ENCODE measurements at regions not wholly inside any gene's neighbourhood (a gene's known extent, or its start where the extent isn't known, plus 50 kb on each side); places are given as distances from the start of the nearest gene placed in this dataset.
A peak's percentile ranks its signal among the peaks of the same experiment; 100 is the strongest.

- no peaks in the 10 kb centered on the region for H3K36me3 ChIP-seq
- H3K27ac ChIP-seq, result no peak overlapping the region
- H3K4me1 ChIP-seq, result no peaks in the 10 kb centered on the region
- intact Hi-C loops (cut with DNase I), result no loop called here
- H3K4me3 ChIP-seq, result no peak overlapping the region
- no peak for DNase-seq (ENCODE audit: low spot score in 2 of 2)
- H3K9me3 ChIP-seq, result no peaks in the 10 kb centered on the region
- TF ChIP-seq CTCF (IDR thresholded peaks at IDR 0.05), result peak in 2 of 3 experiments; percentile 24 to 59
- no peaks in the 10 kb centered on the region for H3K27me3 ChIP-seq
Observed at GRCh38 chr16:13767215-13767614, 152.7 kb upstream of the ERCC4 start.

- H3K27ac ChIP-seq, result no peak overlapping the region
- intact Hi-C loops (cut with DNase I), result no loop called here
- H3K36me3 ChIP-seq, result no peaks in the 10 kb centered on the region
- H3K4me3 ChIP-seq, result no peak overlapping the region
- no peak for TF ChIP-seq CTCF (IDR thresholded peaks at IDR 0.05)
- H3K27me3 ChIP-seq, result no peaks in the 10 kb centered on the region
- no peaks in the 10 kb centered on the region for H3K9me3 ChIP-seq
- DNase-seq (ENCODE audit: low spot score in 2 of 2), result no peak
- H3K4me1 ChIP-seq, result no peaks in the 10 kb centered on the region
Observed at GRCh38 chr16:13768471-13768870, 151.5 kb upstream of the ERCC4 start.

- TF ChIP-seq CTCF (IDR thresholded peaks at IDR 0.05), result no peak
- Histone ChIP-seq H3K27ac (no peak overlapping the region), H3K36me3 (no peaks in the 10 kb centered on the region), H3K4me3 (no peak overlapping the region), H3K9me3 (no peaks in the 10 kb centered on the region), H3K27me3 (no peaks in the 10 kb centered on the region), H3K4me1 (no peaks in the 10 kb centered on the region)
- intact Hi-C loops (cut with DNase I), result no loop called here
- no peak for DNase-seq (ENCODE audit: low spot score in 2 of 2)
Observed at GRCh38 chr16:13770436-13770835, 149.5 kb upstream of the ERCC4 start.

GRCh38 chr16:13772782-13773181 is 147.2 kb upstream of the ERCC4 start:
- Histone ChIP-seq H3K4me1 (no peaks in the 10 kb centered on the region), H3K27ac (no peak overlapping the region)
- intact Hi-C loops (cut with DNase I), result no loop called here

GRCh38 chr16:13779676-13780075 is 140.3 kb upstream of the ERCC4 start:
- Histone ChIP-seq H3K27ac (no peak overlapping the region), H3K4me3 (no peak overlapping the region), H3K4me1 (no peaks in the 10 kb centered on the region), H3K36me3 (no peaks in the 10 kb centered on the region), H3K27me3 (no peaks in the 10 kb centered on the region), H3K9me3 (peaks cover 0 to 4% of the 10 kb centered on the region in 2 donors)
- no peak for TF ChIP-seq CTCF (IDR thresholded peaks at IDR 0.05)
- intact Hi-C loops (cut with DNase I), result no loop called here
- no peak for DNase-seq (ENCODE audit: low spot score in 2 of 2)

More at GRCh38 chr16:13772782-13773181, 147.2 kb upstream of the ERCC4 start:
- Histone ChIP-seq H3K4me3 (no peak overlapping the region), H3K36me3 (no peaks in the 10 kb centered on the region), H3K27me3 (no peaks in the 10 kb centered on the region), H3K9me3 (no peaks in the 10 kb centered on the region)
- TF ChIP-seq CTCF (IDR thresholded peaks at IDR 0.05), result no peak
- no peak for DNase-seq (ENCODE audit: low spot score in 2 of 2)

Measured in ascending aorta (tissue), 2 donors.